ACC112 (cell line): ENCODE measurements at regions not wholly inside any gene's neighbourhood (a gene's known extent, or its start where the extent isn't known, plus 50 kb on each side); places are given as distances from the start of the nearest gene placed in this dataset.
"Not testable (repeated sequence)": the region's sequence is repeated elsewhere in the genome, so short reads cannot be mapped to it uniquely, and the experiment has no call there.

Experiments
- H2AFZ ChIP-seq: fragments of 200-600 bp; sonication (generic); one replicate; pipeline ENCODE4 v1.6.0; 2017; ENCODE audit warnings: antibody characterized with exemption, low read length; ENCODE audit not compliant: unreplicated experiment
- H3K27ac ChIP-seq: fragments of 200-600 bp; sonication (generic); 2 replicates; pipeline ENCODE4 v1.5.1; 2014; ENCODE audit warnings: low read depth, mild to moderate bottlenecking, antibody characterized with exemption, low read length, moderate library complexity
- H3K27me3 ChIP-seq: fragments of 200-600 bp; sonication (generic); 2 replicates; pipeline ENCODE4 v1.6.1; 2014; ENCODE audit warnings: mild to moderate bottlenecking, antibody characterized with exemption, low read length, moderate library complexity, mixed read lengths; ENCODE audit not compliant: insufficient read depth
- H3K36me3 ChIP-seq: fragments of 200-600 bp; sonication (generic); 2 replicates; pipeline ENCODE4 v1.6.1; 2016; ENCODE audit warnings: mild to moderate bottlenecking, antibody characterized with exemption, low read length, moderate library complexity, mixed read lengths; ENCODE audit not compliant: insufficient read depth
- H3K4me1 ChIP-seq: fragments of 200-600 bp; sonication (generic); one replicate; pipeline ENCODE4 v1.6.1; 2016; ENCODE audit warnings: low read length, mixed read lengths; ENCODE audit not compliant: insufficient read depth, unreplicated experiment, control insufficient read depth
- H3K4me3 ChIP-seq: fragments of 200-600 bp; sonication (generic); 2 replicates; pipeline ENCODE4 v1.5.1; 2014; ENCODE audit warnings: mild to moderate bottlenecking, low read depth, low read length
- H3K79me2 ChIP-seq: fragments of 200-600 bp; sonication (generic); one replicate; pipeline ENCODE4 v1.6.0; 2016; ENCODE audit warnings: low read length; ENCODE audit not compliant: control insufficient read depth, unreplicated experiment, insufficient read depth

DNA sequence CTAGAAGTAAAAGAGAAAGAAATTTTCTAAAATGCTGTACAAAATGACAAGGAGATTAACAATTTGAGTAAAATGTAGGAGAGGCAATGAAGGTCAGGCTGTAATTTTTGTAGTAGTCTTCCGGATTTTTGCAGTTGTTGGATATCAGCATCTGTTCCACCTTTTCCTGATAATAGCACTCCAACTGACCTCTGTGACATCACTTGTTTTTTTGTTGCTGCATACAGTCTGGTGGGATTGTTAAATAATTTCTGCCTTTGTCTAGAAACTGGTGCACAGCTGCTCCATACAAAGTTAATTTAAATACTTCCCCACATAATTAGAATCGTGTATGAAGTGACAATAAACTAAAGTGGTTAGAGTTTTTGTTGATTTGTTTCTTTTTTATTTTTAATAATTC lies 731.4 kb downstream of the PLOD2 start:
- Histone ChIP-seq H3K36me3 (no peaks in the 10 kb centered on the region), H3K4me3 (no peak overlapping the region), H2AFZ (no peak overlapping the region), H3K79me2 (no peaks in the 10 kb centered on the region), H3K4me1 (no peaks in the 10 kb centered on the region), H3K27me3 (no peaks in the 10 kb centered on the region), H3K27ac (no peak overlapping the region)

DNA sequence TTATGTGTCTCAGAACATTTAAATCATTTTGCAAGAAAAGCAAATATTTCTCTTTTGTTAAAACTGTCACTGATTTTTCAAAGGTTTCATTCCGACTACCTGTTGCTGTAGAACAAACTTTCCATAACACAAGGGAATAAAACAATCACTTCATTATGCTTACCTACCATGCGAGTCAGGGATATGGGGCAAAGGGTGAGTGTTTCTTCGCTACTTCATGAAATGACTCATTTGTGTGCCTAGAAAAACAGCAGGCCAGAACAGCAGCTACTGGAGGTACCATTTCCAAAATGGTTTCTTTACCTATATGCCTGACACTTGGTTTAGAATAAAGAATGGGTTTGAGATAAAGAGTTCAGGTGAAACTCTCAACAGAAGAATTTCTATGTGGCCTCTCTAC lies 712.5 kb downstream of the PLOD2 start:
- Histone ChIP-seq H3K27ac (no peak overlapping the region), H3K36me3 (no peaks in the 10 kb centered on the region), H2AFZ (no peak overlapping the region), H3K4me1 (peaks cover 8% of the 10 kb centered on the region), H3K27me3 (no peaks in the 10 kb centered on the region), H3K79me2 (no peaks in the 10 kb centered on the region), H3K4me3 (no peak overlapping the region)

DNA sequence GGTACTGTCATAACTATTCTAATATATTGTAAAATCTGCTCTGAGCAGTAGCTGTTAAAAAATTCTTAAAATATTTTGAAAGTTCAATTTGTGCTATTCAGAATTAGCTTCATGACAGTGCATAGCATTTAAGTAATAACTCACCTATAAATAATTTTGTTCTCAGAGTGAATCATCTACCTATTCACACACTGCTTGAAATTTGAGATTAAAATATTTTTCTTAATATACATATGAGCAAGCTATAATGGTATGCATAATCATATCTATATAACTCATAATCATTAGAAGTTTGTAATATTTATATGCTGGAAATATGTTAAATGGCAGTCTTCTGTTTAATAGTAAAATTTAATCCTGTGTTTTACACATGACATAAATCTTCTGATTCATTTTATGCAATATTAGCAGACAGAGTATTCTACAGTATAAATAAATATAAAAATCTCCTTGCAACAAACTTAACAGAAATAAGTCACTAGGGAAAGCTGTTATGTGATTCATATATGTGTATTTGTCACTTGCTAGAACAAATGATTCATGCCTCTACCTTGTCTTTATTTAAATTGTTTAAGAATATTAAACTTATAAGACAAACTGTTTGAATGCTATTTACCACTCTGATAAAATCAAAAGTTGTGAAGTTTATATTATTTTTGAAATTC lies 710.8 kb downstream of the PLOD2 start:
- Histone ChIP-seq H3K79me2 (no peaks in the 10 kb centered on the region), H3K4me1 (peaks cover 8% of the 10 kb centered on the region), H3K4me3 (no peak overlapping the region), H3K36me3 (no peaks in the 10 kb centered on the region), H3K27ac (no peak overlapping the region), H2AFZ (no peak overlapping the region), H3K27me3 (no peaks in the 10 kb centered on the region)

DNA sequence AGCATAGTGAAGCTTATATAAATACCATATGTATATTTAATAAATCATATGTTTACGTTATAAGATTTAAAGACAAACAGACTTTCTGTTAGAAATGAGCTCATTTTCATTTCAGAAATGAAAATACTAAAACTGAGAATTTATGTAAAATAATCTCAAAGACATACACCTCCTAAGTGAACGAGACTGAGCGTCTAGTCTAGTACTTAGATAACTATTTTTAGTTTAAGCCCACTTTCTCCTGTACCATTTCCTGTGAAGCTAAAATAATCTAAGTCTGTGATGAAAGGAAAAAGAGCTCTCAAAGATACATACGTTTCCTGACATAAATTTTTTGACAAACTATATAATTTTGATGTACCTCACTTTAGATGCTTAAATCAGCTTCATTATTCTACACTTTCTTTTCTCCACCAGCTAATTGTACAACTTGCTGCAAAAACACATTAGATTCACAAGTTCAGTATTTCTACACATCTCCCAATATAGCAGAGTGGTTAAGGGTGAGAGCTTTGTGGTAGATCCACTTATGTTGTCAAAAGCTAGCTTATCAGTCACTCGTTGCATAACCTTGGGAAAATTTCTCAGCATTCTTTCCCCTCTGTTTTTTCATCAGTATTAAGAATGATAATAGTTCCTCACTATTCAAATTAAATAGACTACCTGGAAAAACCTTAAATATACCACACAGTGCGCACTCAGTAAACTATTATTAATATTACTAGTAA lies 703.0 kb downstream of the PLOD2 start:
- H2AFZ ChIP-seq: no peak overlapping the region

DNA sequence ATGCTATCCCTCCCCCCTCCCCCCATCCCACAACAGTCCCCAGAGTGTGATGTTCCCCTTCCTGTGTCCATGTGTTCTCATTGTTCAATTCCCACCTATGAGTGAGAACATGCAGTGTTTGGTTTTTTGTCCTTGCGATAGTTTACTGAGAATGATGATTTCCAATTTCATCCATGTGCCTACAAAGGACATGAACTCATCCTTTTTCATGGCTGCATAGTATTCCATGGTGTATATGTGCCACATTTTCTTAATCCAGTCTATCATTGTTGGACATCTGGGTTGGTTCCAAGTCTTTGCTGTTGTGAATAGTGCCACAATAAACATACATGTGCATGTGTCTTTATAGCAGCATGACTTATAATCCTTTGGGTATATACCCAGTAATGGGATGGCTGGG lies 701.3 kb downstream of the PLOD2 start:
- not testable (repeated sequence) for H2AFZ ChIP-seq, H3K27ac ChIP-seq, H3K4me1 ChIP-seq, H3K36me3 ChIP-seq, H3K79me2 ChIP-seq, H3K4me3 ChIP-seq, H3K27me3 ChIP-seq

More for the DNA sequence above, 703.0 kb downstream of the PLOD2 start:
- H3K27me3 ChIP-seq: no peaks in the 10 kb centered on the region
- H3K4me1 ChIP-seq: no peaks in the 10 kb centered on the region
- no peak overlapping the region for H3K27ac ChIP-seq
- no peak overlapping the region for H3K4me3 ChIP-seq
- H3K36me3 ChIP-seq: no peaks in the 10 kb centered on the region
- no peaks in the 10 kb centered on the region for H3K79me2 ChIP-seq

DNA sequence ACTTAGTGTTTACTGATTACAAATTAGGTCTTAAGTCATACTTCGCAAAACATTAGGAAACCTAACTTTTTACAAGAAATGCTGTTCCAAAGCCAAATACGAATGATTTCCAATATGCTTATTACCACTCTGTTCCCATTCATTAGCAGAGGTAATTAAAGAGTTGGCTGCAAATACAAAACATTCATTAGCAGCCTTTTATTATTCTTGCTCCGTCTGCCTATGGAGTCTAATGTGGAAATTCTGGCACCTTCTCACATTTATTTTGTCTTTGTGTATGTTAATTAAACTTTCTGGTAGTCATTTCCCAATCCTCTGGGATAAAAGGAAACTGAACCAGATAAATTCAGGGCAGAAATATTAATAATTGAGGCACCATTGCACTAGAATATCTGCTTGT lies 689.0 kb downstream of the PLOD2 start:
- Histone ChIP-seq H3K4me1 (no peaks in the 10 kb centered on the region), H3K4me3 (no peak overlapping the region), H3K36me3 (no peaks in the 10 kb centered on the region), H3K27me3 (no peaks in the 10 kb centered on the region), H3K27ac (no peak overlapping the region), H3K79me2 (no peaks in the 10 kb centered on the region), H2AFZ (no peak overlapping the region)

DNA sequence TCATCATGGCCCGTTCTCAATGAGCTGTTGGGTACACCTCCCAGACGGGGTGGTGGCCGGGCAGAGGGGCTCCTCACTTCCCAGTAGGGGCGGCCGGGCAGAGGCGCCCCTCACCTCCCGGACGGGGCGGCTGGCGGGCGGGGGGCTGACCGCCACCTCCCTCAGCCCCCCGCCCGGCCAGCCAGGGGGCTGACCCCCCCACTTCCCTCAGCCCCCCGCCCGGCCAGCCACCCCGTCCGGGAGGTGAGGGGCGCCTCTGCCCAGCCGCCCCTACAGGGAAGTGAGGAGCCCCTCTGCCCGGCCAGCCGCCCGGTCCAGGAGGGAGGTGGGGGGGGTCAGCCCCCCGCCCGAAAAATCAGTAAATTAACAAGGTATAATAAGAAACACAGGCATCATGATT lies 678.2 kb downstream of the PLOD2 start:
- H3K27me3 ChIP-seq, H3K4me1 ChIP-seq, H3K36me3 ChIP-seq, H3K79me2 ChIP-seq, H3K4me3 ChIP-seq, H2AFZ ChIP-seq, H3K27ac ChIP-seq: not testable (repeated sequence)

DNA sequence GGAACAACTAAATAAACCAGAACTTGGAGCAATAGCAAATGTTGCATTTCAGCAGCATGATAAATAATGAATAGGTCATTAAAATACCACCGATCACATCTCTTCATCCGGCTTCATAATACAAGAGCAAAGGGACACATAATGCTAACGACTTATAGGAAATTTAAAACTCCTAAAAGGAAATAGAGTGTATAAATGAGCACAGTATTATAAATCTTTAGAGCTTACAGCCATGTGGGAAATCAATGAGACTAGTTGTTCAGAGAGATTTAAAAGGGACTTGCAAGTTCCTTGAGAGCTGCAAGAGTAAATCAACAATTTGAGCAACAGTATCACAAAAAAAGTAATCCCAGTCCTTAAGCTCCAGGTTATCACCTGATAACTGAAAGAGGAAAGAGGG lies 677.0 kb downstream of the PLOD2 start:
- no peak overlapping the region for H3K4me3 ChIP-seq
- H3K4me1 ChIP-seq: no peaks in the 10 kb centered on the region
- H3K79me2 ChIP-seq: no peaks in the 10 kb centered on the region
- no peaks in the 10 kb centered on the region for H3K27me3 ChIP-seq
- H3K36me3 ChIP-seq: no peaks in the 10 kb centered on the region
- H2AFZ ChIP-seq: no peak overlapping the region
- no peak overlapping the region for H3K27ac ChIP-seq

DNA sequence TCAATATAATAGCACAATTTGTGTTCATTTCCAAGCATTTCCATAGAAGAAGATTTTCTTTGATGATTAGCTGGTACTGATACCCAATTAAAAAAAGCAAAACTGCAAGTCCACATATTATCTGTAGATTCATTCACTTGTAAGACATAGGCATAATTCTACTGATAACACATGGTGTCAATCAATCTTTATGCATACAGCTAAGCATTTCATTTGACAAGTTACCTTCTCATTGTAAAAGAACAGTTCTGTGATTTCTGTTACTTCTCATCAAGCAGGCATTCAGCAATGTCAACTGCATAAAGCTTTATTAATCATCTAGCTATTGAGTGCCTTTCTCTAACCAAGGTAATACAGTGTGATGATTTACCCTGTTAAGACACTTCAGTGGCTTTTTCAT lies 672.0 kb downstream of the PLOD2 start:
- Histone ChIP-seq H3K36me3 (no peaks in the 10 kb centered on the region), H3K4me3 (no peak overlapping the region), H3K4me1 (no peaks in the 10 kb centered on the region), H2AFZ (no peak overlapping the region), H3K27ac (no peak overlapping the region), H3K79me2 (no peaks in the 10 kb centered on the region), H3K27me3 (no peaks in the 10 kb centered on the region)

DNA sequence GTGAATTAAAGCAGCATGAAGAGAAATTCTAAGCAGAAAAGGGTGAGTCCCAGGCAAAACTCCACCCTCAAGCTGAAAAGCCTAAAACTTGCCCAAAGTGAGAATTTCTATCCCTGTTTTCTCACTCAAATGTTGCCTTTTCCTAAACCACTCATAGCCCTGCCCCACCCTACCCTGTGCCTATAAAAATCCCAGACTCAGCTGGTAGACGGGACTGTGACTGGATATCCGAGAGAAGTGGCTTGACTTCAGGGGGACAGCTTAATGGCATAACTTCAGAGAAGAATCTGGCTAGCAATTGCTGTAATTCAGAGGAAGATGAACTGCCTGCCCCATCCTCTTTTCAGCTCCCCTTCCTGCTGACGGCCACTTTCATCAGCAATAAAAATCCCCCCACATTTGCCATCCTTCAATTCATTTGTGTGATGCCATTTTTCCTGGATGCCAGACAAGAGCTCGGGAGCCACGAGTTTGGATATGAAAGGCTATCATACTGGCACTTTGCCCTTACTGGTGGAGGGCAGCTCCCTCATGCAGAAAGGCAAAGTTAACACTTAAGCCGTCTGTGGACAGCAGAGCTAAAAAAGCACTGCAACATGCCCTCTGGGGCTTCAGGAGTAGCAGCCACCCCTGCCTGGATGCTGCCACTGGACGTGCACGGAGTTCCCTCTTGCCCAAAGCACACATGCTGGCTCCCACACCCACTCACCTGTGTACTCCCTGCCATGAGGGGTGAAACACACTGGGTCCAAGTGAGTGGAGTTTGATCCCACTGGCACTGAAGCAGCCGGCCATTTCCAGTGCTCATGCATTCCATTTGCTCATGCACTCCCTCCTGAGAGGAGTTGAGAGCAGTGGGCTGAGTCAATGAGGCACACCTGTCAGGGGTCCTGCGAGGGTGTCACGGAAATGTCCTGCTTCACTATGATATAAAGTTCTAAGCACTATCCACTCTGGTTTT lies 670.6 kb downstream of the PLOD2 start:
- no peaks in the 10 kb centered on the region for H3K27me3 ChIP-seq
- H2AFZ ChIP-seq: no peak overlapping the region
- no peaks in the 10 kb centered on the region for H3K4me1 ChIP-seq
- no peaks in the 10 kb centered on the region for H3K79me2 ChIP-seq
- H3K27ac ChIP-seq: no peak overlapping the region
- H3K36me3 ChIP-seq: no peaks in the 10 kb centered on the region
- H3K4me3 ChIP-seq: no peak overlapping the region
